HepG2 (cell line): ENCODE measurements at regions not wholly inside any gene's neighbourhood (a gene's known extent, or its start where the extent isn't known, plus 50 kb on each side); places are given as distances from the start of the nearest gene placed in this dataset.

Source experiments
- ATAC-seq: fragments of 200-7000 bp; cut with Tn5 transposase; 3 replicates; pipeline ENCODE4 v1.9.1; 2020; ENCODE audit warnings: mild to moderate bottlenecking, moderate library complexity
- BruUV-seq: library from RNA; stranded (reverse); fragments of 400-500 nt; replicated peaks from 2 replicates; lab custom pipeline; 2021; lab: Mats Ljungman, UMichigan
- CTCF ChIA-PET: fragments of 300-600 bp; formaldehyde crosslinking; extraction: SDS; loops from one replicate; lab custom pipeline; 2021; ENCODE audit warnings: low total read pairs, inconsistent platforms, low intra/inter-chr PET ratio; lab: Yijun Ruan, JAX
- POLR2A ChIA-PET: fragments of 350-600 bp; sonication (Branson Sonifier 250); formaldehyde crosslinking; loops from one replicate; lab custom pipeline; 2020; ENCODE audit warnings: antibody characterized with exemption, inconsistent platforms; lab: Yijun Ruan, JAX
- DNase-seq: peaks from one replicate; pipeline ENCODE4 v3.0.0-alpha.2; 2015; ENCODE audit warnings: low spot score
- FAIRE-seq: peaks from 3 replicates; lab custom pipeline; 2011; peaks lifted over from hg19 to GRCh38; lab: Jason Lieb, UNC
- H2AFZ ChIP-seq: one replicate; pipeline ENCODE4 v1.6.1; 2011; ENCODE audit warnings: low read length, inconsistent platforms
- H3K27ac ChIP-seq: fragments of 300-600 bp; 3 replicates; pipeline ENCODE4 v1.8.0; 2011; ENCODE audit warnings: mixed run types, mild to moderate bottlenecking, mixed read lengths, low read length, inconsistent platforms; ENCODE audit not compliant: insufficient read depth; ENCODE audit errors: extremely low read length
- H3K27me3 ChIP-seq, 2 experiments: fragments of 200-600 bp in 1 of 2; 2 replicates in 1 of 2; 3 replicates in 1 of 2; pipeline versions ENCODE4 v1.6.0 to v1.8.0; 2011; ENCODE audit warnings: low read length in 2 of 2, mild to moderate bottlenecking in 2 of 2, moderate library complexity in 2 of 2, inconsistent platforms in 1 of 2; ENCODE audit not compliant: insufficient read depth in 2 of 2, control insufficient read depth in 1 of 2
- H3K36me3 ChIP-seq, 2 experiments: fragments of 200-600 bp in 1 of 2; replicated peaks in 1 of 2; 2 replicates in 1 of 2; 3 replicates in 1 of 2; pipeline versions ENCODE4 v1.5.1 to v1.8.0; 2011; ENCODE audit warnings: low read length in 2 of 2, inconsistent platforms in 1 of 2; ENCODE audit not compliant: insufficient read depth in 2 of 2, control insufficient read depth in 1 of 2
- H3K4me1 ChIP-seq: 2 replicates; pipeline ENCODE4 v1.5.1; 2012; ENCODE audit warnings: low read length, inconsistent platforms; ENCODE audit not compliant: insufficient read depth
- H3K4me2 ChIP-seq: 2 replicates; pipeline ENCODE4 v1.6.0; 2011; ENCODE audit warnings: low read depth, low read length, inconsistent platforms
- H3K4me3 ChIP-seq, 3 experiments: fragments of 200-600 bp in 1 of 3; sonication (generic), shearing (Covaris generic) in 1 of 3; replicated peaks in 1 of 3; 2 replicates each; pipeline ENCODE4 v1.5.1; 2011 to 2016; ENCODE audit warnings: low read length in 3 of 3, inconsistent platforms in 2 of 3, low read depth in 2 of 3, mild to moderate bottlenecking in 2 of 3, control low read depth in 1 of 3, mixed read lengths in 1 of 3; ENCODE audit not compliant: insufficient read depth in 1 of 3
- H3K79me2 ChIP-seq: one replicate; pipeline ENCODE4 v1.6.1; 2011; ENCODE audit warnings: low read length, inconsistent platforms; ENCODE audit not compliant: insufficient read depth
- H3K9ac ChIP-seq: 2 replicates; pipeline ENCODE4 v1.6.0; 2011; ENCODE audit warnings: mild to moderate bottlenecking, low read depth, low read length, inconsistent platforms; ENCODE audit not compliant: insufficient read depth
- H3K9me3 ChIP-seq: 2 replicates; pipeline ENCODE4 v1.5.1; 2012; ENCODE audit warnings: mild to moderate bottlenecking, low read length
- H4K20me1 ChIP-seq: 2 replicates; pipeline ENCODE4 v1.6.0; 2011; ENCODE audit warnings: inconsistent platforms, mild to moderate bottlenecking, low read length, moderate library complexity; ENCODE audit not compliant: insufficient read depth
- KDM5B ChIP-seq: sonication (generic); formaldehyde crosslinking; IDR thresholded peaks from 2 replicates; pipeline ENCODE4 v1.4.0; 2020; ENCODE audit warnings: missing genetic modification reagents, mild to moderate bottlenecking, borderline replicate concordance
- NCOA1 ChIP-seq: sonication (generic); formaldehyde crosslinking; IDR thresholded peaks from 2 replicates; pipeline ENCODE4 v1.9.0; 2021; ENCODE audit warnings: missing genetic modification reagents
- SETDB1 ChIP-seq: sonication (generic); formaldehyde crosslinking; IDR thresholded peaks from 2 replicates; pipeline ENCODE4 v1.5.1; 2020; ENCODE audit warnings: missing genetic modification reagents, mild to moderate bottlenecking, borderline replicate concordance
- ZFP62 ChIP-seq: sonication (generic); formaldehyde crosslinking; IDR thresholded peaks from 2 replicates; pipeline ENCODE4 v1.4.0; 2020; ENCODE audit warnings: missing genetic modification reagents
- ZMYM4 ChIP-seq: sonication (generic); formaldehyde crosslinking; IDR thresholded peaks from 2 replicates; pipeline ENCODE4 v1.8.1; 2023; ENCODE audit warnings: mild to moderate bottlenecking, missing genetic modification reagents
- ZNF512B ChIP-seq: sonication (generic); formaldehyde crosslinking; IDR thresholded peaks from 2 replicates; pipeline ENCODE4 v1.5.1; 2020; ENCODE audit warnings: missing genetic modification reagents, mild to moderate bottlenecking, borderline replicate concordance
- WGBS: methylation state at CpG from one replicate; pipeline ENCODE4 v1.1.6; 2017; ENCODE audit warnings: low lambda C conversion rate; 5-methylcytosine and 5-hydroxymethylcytosine counted together
- in situ Hi-C: cut with HindIII; loops from 2 replicates; pipeline ENCODE4 v1.10.0; 2017; ENCODE audit warnings: low pct_unique_long_range_greater_than_20kb; ENCODE audit not compliant: extremely low pct_ligation_motif_present
- intact Hi-C: fragments of 100-400 bp; cut with micrococcal nuclease; formaldehyde crosslinking; loops from one replicate; pipeline ENCODE4 v1.10.0; 2022; ENCODE audit not compliant: unreplicated experiment

- no peak for TF ChIP-seq ZNF512B
- no peak for TF ChIP-seq NCOA1 (CRISPR knock-in tag)
- TF ChIP-seq ZFP62 (CRISPR knock-in tag): no peak
- TF ChIP-seq ZMYM4: peak; percentile 35; the same call in 1 of the 2 replicates
Observed at GRCh38 chr12:11486623-11487444, 91.5 kb upstream of the PRB2 start (continued).

- Histone ChIP-seq H2AFZ (no peak overlapping the region), H3K9me3 (no peaks in the 10 kb centered on the region)
- intact Hi-C loops: no loop called here
- no peak for DNase-seq
- no peak for ATAC-seq
- TF ChIP-seq KDM5B (CRISPR knock-in tag) (no peak), SETDB1 (CRISPR knock-in tag) (no peak)
- TF ChIP-seq, all 625 proteins: peak for 0
- Histone ChIP-seq H3K36me3 (no peaks in the 10 kb centered on the region), H3K4me3 (no peak overlapping the region), H3K4me2 (no peak overlapping the region), H3K9ac (no peak overlapping the region), H4K20me1 (no peaks in the 10 kb centered on the region), H3K27ac (no peak overlapping the region), H3K79me2 (no peaks in the 10 kb centered on the region), H3K4me1 (no peaks in the 10 kb centered on the region), H3K27me3 (peaks cover 0 to 5% of the 10 kb centered on the region in 2 experiments; a peak in 2 of 5 replicates)
- BruUV-seq: no TSS peak
- POLR2A ChIA-PET: no interaction called here
- in situ Hi-C loops: no loop called here
- CTCF ChIA-PET: no interaction called here
- WGBS: 0% methylated on average over 3 of the region's 3 CpGs
- no peak for FAIRE-seq
Observed at GRCh38 chr12:11496157-11496851, 100.9 kb upstream of the PRB2 start.
